Right lobe of liver (tissue), 6 donors: ENCODE measurements at regions not wholly inside any gene's neighbourhood (a gene's known extent, or its start where the extent isn't known, plus 50 kb on each side); places are given as distances from the start of the nearest gene placed in this dataset.

Experiments
- ATAC-seq, 4 donors: fragments of 200-7000 bp; cut with Tn5 transposase; one replicate each; pipeline ENCODE4 v1.9.1; 2020; ENCODE audit warnings: mild to moderate bottlenecking in 4 of 4, moderate library complexity in 4 of 4
- DNase-seq, 3 donors: peaks; one replicate each; pipeline ENCODE4 v3.0.0-alpha.2; 2020
- H3K27ac ChIP-seq, 3 donors: fragments of 200-600 bp; one replicate each; pipeline ENCODE4 v1.8.0; 2022
- H3K27me3 ChIP-seq, 2 donors: fragments of 200-600 bp; one replicate each; pipeline ENCODE4 v1.8.0; 2022
- H3K36me3 ChIP-seq, 4 donors: fragments of 200-600 bp; sonication (generic) in 1 of 4; one replicate each; pipeline versions ENCODE4 v1.5.1 to v1.8.0; 2017 to 2022; ENCODE audit warnings: control low read depth in 1 of 4
- H3K4me1 ChIP-seq, 4 donors: fragments of 200-600 bp; sonication (generic) in 1 of 4; one replicate each; pipeline versions ENCODE4 v1.5.1 to v1.8.0; 2017 to 2022; ENCODE audit warnings: control low read depth in 1 of 4
- H3K4me3 ChIP-seq, 3 donors: fragments of 200-600 bp; one replicate each; pipeline ENCODE4 v1.8.0; 2022
- H3K9me3 ChIP-seq, 4 donors: fragments of 200-600 bp; sonication (generic) in 1 of 4; one replicate each; pipeline versions ENCODE4 v1.5.1 to v1.8.0; 2017 to 2022; ENCODE audit warnings: control low read depth in 1 of 4
- POLR2A ChIP-seq: fragments of 450-650 bp; IDR thresholded peaks from one replicate; pipeline ENCODE4 v1.6.1; 2017; ENCODE audit warnings: antibody characterized with exemption, mild to moderate bottlenecking
- WGBS: methylation state at CpG from one replicate; pipeline ENCODE4 v1.1.6; 2018; ENCODE audit warnings: low coverage, low lambda C conversion rate; ENCODE audit not compliant: insufficient coverage; ENCODE audit errors: missing lambda C conversion rate; 5-methylcytosine and 5-hydroxymethylcytosine counted together
- intact Hi-C, 2 donors: fragments of 100-400 bp; cut with DNase I; formaldehyde crosslinking; loops; one replicate each; pipeline versions ENCODE4 v1.11.2 to v1.14.1; 2022
- TF ChIP-seq, protein P1 (sequence below), 4 donors: fragments of 200-600 bp in 3 of 4; fragments of 450-650 bp in 1 of 4; IDR thresholded peaks; one replicate each; pipeline versions ENCODE4 v1.5.1 to v1.8.0; 2016 to 2022; ENCODE audit warnings: antibody characterized with exemption in 4 of 4, mild to moderate bottlenecking in 2 of 4
- donor health status: DM: no; HTN: yes; CAD: no.
- donor health status: DM: no; HTN: no; CAD: no.
- donor health status: DM: no; HTN: no; CAD: no.
- donor health status: DM: no; HTN: yes; CAD: no.
- donor health status: DM: no; HTN: yes; CAD: no.

DNA sequence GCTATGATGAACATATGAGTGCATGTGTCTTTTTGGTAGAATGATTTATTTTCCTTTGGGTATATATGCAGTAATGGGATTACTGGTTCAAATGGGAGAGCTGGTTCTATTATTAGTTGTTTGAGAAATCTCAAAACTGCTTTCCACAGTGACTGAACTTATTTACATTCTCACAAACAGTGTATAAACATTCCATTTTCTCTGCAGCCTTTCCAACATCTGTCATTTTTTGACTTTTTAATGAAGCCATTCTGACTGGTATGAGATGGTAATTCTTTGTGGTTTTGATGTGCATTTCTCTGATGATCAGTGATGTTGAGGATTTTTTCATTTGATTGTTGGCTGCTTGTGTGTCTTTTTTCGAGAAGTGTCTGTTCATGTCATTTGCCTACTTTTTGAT lies 1124.2 kb downstream of the NAALADL2 start:
- Histone ChIP-seq H3K27me3 (no peaks in the 10 kb centered on the region), H3K27ac (no peak overlapping the region), H3K4me1 (no peaks in the 10 kb centered on the region), H3K4me3 (no peak overlapping the region), H3K9me3 (no peaks in the 10 kb centered on the region), H3K36me3 (no peaks in the 10 kb centered on the region)
- 20% methylated on average over 1 of the region's 1 CpG for WGBS
- no peak for DNase-seq
- intact Hi-C loops, result no loop called here
- TF ChIP-seq, protein P1, sequence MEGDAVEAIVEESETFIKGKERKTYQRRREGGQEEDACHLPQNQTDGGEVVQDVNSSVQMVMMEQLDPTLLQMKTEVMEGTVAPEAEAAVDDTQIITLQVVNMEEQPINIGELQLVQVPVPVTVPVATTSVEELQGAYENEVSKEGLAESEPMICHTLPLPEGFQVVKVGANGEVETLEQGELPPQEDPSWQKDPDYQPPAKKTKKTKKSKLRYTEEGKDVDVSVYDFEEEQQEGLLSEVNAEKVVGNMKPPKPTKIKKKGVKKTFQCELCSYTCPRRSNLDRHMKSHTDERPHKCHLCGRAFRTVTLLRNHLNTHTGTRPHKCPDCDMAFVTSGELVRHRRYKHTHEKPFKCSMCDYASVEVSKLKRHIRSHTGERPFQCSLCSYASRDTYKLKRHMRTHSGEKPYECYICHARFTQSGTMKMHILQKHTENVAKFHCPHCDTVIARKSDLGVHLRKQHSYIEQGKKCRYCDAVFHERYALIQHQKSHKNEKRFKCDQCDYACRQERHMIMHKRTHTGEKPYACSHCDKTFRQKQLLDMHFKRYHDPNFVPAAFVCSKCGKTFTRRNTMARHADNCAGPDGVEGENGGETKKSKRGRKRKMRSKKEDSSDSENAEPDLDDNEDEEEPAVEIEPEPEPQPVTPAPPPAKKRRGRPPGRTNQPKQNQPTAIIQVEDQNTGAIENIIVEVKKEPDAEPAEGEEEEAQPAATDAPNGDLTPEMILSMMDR (IDR thresholded peaks at IDR 0.05), result no peak
- no peak for TF ChIP-seq POLR2A
- ATAC-seq, result no peak

DNA sequence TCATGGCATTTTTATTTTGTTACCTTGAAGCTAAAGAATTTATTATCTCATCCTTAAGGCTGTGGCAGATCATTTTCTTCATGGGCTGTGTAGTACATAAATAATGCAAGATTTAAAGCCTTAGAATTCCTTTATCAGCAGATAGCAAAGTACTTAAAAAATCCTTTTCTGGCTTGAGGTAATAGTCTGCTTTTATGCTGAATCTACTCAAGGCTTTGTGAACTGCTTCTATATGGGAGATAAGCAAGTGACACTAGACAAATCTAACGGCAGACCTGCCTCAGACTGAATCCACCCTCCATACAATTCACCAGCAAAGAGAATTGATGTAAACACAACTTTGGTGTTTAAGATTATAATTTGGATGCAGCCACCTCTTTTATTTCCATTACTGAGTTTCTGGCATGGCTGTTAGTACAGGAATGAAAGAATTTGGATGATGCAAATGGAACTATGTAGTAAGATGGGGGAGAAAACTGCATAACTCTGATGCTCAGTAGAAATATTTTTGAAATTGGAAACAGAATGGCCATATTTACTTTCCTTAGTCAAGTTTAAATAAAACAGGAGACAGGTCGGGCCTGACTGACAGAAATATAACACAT lies 1121.5 kb downstream of the NAALADL2 start:
- TF ChIP-seq, protein P1 (IDR thresholded peaks at IDR 0.05), result no peak
- no peak for TF ChIP-seq POLR2A
- Histone ChIP-seq H3K4me3 (no peak overlapping the region), H3K4me1 (no peaks in the 10 kb centered on the region), H3K27ac (no peak overlapping the region), H3K36me3 (no peaks in the 10 kb centered on the region), H3K9me3 (no peaks in the 10 kb centered on the region), H3K27me3 (no peaks in the 10 kb centered on the region)
- no peak for DNase-seq
- 58% methylated on average over 2 of the region's 2 CpGs for WGBS
- no peak for ATAC-seq
- intact Hi-C loops, result no loop called here

DNA sequence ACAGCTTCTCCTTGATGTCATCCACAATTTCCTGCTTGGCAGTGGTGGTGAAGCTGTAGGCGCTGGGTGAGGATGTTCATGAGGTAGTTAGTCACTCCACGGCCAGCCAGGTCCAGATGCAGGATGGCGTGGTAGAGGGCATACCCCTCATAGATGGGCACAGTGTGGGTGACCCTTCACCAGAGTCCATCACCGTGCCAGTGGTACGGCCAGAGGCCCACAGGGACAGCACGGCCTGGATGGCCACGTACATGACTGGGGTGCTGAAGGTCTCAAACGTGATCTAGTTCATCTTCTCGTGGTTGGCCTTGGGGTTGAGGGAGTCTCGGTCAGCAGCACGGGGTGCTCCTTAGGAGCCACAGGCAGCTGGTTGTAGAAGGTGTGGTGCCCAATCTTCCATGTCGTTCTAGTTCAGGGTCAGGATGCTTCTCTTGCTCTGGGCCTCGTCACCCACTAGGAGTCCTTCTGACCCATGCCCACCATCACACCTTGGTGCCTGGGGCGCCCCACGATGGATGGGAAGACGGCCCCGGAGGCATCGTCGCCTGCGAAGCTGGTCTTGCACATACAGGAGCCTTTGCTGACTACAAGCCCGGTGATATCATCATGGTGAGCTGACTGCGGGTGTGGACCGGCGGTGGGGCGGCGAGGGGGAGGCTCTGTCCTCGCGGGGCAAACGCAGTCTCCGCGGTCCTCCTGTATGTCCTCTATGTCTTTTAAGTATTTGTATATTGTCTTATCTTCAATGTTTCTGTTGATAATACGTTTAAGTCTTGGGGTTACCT lies 1119.0 kb downstream of the NAALADL2 start:
- ATAC-seq, result no peak
- intact Hi-C loops, result no loop called here
- 82% methylated on average over 1 of the region's 32 CpGs for WGBS

DNA sequence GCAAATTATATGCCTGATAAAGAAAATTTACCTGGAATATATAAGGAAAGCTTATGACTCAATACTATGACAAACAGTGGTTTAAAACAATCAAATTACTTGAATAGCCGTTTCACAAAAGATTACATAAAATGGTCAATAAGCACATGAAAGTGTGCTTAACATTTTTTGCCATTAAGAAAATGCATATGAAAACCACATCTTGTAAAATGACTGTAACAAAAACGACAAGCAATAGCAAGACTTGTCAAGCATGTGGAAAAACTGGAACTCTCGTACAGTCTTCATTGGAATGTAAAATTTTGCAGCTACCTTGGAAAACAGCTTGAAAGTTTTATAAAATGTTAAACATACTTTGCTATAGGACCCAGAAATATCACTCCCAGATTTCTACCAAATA lies 1110.3 kb downstream of the NAALADL2 start:
- Histone ChIP-seq H3K36me3 (no peaks in the 10 kb centered on the region), H3K27ac (no peak overlapping the region), H3K9me3 (no peaks in the 10 kb centered on the region), H3K4me1 (no peaks in the 10 kb centered on the region), H3K27me3 (no peaks in the 10 kb centered on the region), H3K4me3 (no peak overlapping the region)
- TF ChIP-seq, protein P1 (IDR thresholded peaks at IDR 0.05), result no peak
- TF ChIP-seq POLR2A, result no peak
- 50% methylated on average over 3 of the region's 3 CpGs for WGBS
- DNase-seq, result no peak
- intact Hi-C loops, result no loop called here
- no peak for ATAC-seq

More for the DNA sequence above, 1119.0 kb downstream of the NAALADL2 start:
- H3K9me3 ChIP-seq, result no peaks in the 10 kb centered on the region
- H3K36me3 ChIP-seq, result no peaks in the 10 kb centered on the region
- no peaks in the 10 kb centered on the region for H3K4me1 ChIP-seq
- TF ChIP-seq, protein P1 (IDR thresholded peaks at IDR 0.05), result no peak
- no peak for TF ChIP-seq POLR2A
- H3K27ac ChIP-seq, result no peak overlapping the region
- no peaks in the 10 kb centered on the region for H3K27me3 ChIP-seq
- H3K4me3 ChIP-seq, result no peak overlapping the region
- no peak for DNase-seq
